ENCODE measurements at regions not wholly inside any gene's neighbourhood (a gene's known extent, or its start where the extent isn't known, plus 50 kb on each side); places are given as distances from the start of the nearest gene placed in this dataset.

DNA sequence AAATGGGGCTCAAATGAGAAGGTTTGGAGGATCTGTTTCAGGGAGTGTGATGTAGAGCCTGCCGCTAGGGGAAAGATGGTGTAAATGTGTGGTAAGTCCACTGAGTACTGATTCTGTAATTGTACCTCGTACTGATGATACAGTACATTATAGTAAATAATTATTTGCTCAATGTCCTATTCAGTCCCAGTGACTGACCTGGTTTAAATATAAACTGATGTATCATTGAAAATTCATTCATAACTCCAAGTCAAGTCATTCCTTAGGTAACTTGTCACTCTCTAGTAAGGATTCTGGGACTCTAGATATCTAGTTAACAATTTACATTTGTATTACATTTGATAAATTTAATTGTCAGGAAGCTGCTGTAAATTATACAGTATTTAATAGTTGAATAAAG lies 667.3 kb downstream of the DTWD2 start:
- intact Hi-C loops (cut with micrococcal nuclease), result no loop called here
- Histone ChIP-seq H4K20me1 (replicated peaks; ENCODE audit: control insufficient read depth, extremely low read depth, insufficient read depth, low read length) (no peaks in the 10 kb centered on the region), H3K9me3 (replicated peaks; ENCODE audit: control insufficient read depth, insufficient read depth, low read length) (no peaks in the 10 kb centered on the region), H2AFZ (ENCODE audit: low read depth, low read length) (no peak overlapping the region), H3K79me2 (ENCODE audit: control insufficient read depth, insufficient read depth, low read length) (no peaks in the 10 kb centered on the region), H3K27ac (ENCODE audit: insufficient read depth, low read depth, low read length) (no peak overlapping the region), H3K4me3 (replicated peaks in 1 of 3; ENCODE audit: insufficient read depth in 1 of 3, low read depth in 1 of 3, low read length in 3 of 3) (no peak overlapping the region), H3K9ac (replicated peaks; ENCODE audit: extremely low read depth, insufficient read depth, low read length) (no peak overlapping the region), H3K4me2 (ENCODE audit: insufficient read depth, low read length) (no peak overlapping the region), H3K9me1 (replicated peaks; ENCODE audit: control insufficient read depth, extremely low read depth, insufficient read depth, low read length) (no peaks in the 10 kb centered on the region), H3K27me3 (ENCODE audit: control insufficient read depth in 2 of 2, insufficient read depth in 2 of 2, low read length in 2 of 2) (no peaks in the 10 kb centered on the region), H3K36me3 (ENCODE audit: control insufficient read depth in 2 of 2, extremely low read depth in 1 of 2, insufficient read depth in 2 of 2, low read length in 2 of 2) (no peaks in the 10 kb centered on the region), H3K4me1 (ENCODE audit: control insufficient read depth, extremely low read depth, insufficient read depth, low read length) (no peaks in the 10 kb centered on the region)
- ChIA-PET POLR2A (no interaction called here), CTCF (no interaction called here)
- no TSS peak for BruUV-seq (replicated peaks)
- DNase-seq (ENCODE audit: low read depth, low spot score), result no peak
- no peak for FAIRE-seq
- TF ChIP-seq EZH2 (IDR thresholded peaks at IDR 0.05; ENCODE audit: borderline replicate concordance, low read depth, low read length, severe bottlenecking), result no peak
- no peak for TF ChIP-seq POLR2A (IDR thresholded peaks at IDR 0.05; ENCODE audit: low read depth, low read length)
- no peak for TF ChIP-seq GATA2 (IDR thresholded peaks at IDR 0.05; ENCODE audit: insufficient read depth, insufficient read length, low read depth, low read length)
- TF ChIP-seq, protein P1, sequence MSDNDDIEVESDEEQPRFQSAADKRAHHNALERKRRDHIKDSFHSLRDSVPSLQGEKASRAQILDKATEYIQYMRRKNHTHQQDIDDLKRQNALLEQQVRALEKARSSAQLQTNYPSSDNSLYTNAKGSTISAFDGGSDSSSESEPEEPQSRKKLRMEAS (IDR thresholded peaks at IDR 0.05; ENCODE audit: insufficient read depth, insufficient read length), result no peak
- no peak for TF ChIP-seq JUN (IDR thresholded peaks at IDR 0.05; ENCODE audit: borderline replicate concordance, insufficient read depth, insufficient read length, low read depth)
- TF ChIP-seq MYC (IDR thresholded peaks at IDR 0.05; ENCODE audit: low read depth, low read length), result no peak
- no peak for TF ChIP-seq FOS (IDR thresholded peaks at IDR 0.05; ENCODE audit: borderline replicate concordance, insufficient read depth, low read length)
- dilution Hi-C loops (cut with MboI; ENCODE audit: extremely low pct_ligation_motif_present, low sequenced_read_pairs), result no loop called here

DNA sequence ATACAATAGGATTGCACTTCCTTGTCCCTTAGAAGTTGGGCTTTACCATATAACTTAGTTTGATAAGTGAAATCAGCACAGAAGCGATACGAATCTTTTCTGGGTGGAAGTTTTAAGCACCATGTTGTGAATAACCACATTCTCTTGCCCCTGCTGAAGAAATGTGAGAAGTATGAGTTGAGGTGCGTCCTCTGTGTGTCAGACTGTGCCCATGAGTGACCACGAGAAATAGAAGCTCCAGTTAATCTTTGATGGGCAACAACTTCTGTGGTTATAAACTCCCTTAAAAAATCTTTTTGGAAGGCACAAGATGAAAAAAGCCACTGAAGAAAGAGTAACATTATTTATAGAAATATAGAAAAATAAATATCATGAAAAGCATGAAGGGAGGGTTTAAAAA lies 668.2 kb downstream of the DTWD2 start:
- no peak overlapping the region for H3K27ac ChIP-seq (ENCODE audit: insufficient read depth, low read depth, low read length)
- H3K9me1 ChIP-seq (replicated peaks; ENCODE audit: control insufficient read depth, extremely low read depth, insufficient read depth, low read length), result no peaks in the 10 kb centered on the region
- no peaks in the 10 kb centered on the region for H3K27me3 ChIP-seq (ENCODE audit: control insufficient read depth in 2 of 2, insufficient read depth in 2 of 2, low read length in 2 of 2)
- H3K9me3 ChIP-seq (replicated peaks; ENCODE audit: control insufficient read depth, insufficient read depth, low read length), result no peaks in the 10 kb centered on the region
- TF ChIP-seq POLR2AphosphoS5 (IDR thresholded peaks at IDR 0.05; ENCODE audit: insufficient read depth, low read depth, low read length) (no peak), JUN (IDR thresholded peaks at IDR 0.05; ENCODE audit: borderline replicate concordance, insufficient read depth, insufficient read length, low read depth) (no peak)
- TF ChIP-seq, protein P1 (IDR thresholded peaks at IDR 0.05; ENCODE audit: insufficient read depth, insufficient read length), result no peak
- CTCF ChIA-PET, result no interaction called here
- H2AFZ ChIP-seq (ENCODE audit: low read depth, low read length), result no peak overlapping the region
- H4K20me1 ChIP-seq (replicated peaks; ENCODE audit: control insufficient read depth, extremely low read depth, insufficient read depth, low read length), result no peaks in the 10 kb centered on the region
- DNase-seq (ENCODE audit: low read depth, low spot score) (no peak), FAIRE-seq (no peak)
- no peak overlapping the region for H3K4me2 ChIP-seq (ENCODE audit: insufficient read depth, low read length)
- no peak overlapping the region for H3K9ac ChIP-seq (replicated peaks; ENCODE audit: extremely low read depth, insufficient read depth, low read length)
- no peaks in the 10 kb centered on the region for H3K4me1 ChIP-seq (ENCODE audit: control insufficient read depth, extremely low read depth, insufficient read depth, low read length)
- H3K79me2 ChIP-seq (ENCODE audit: control insufficient read depth, insufficient read depth, low read length), result no peaks in the 10 kb centered on the region
- intact Hi-C loops (cut with micrococcal nuclease), result no loop called here
- POLR2A ChIA-PET, result no interaction called here
- no TSS peak for BruUV-seq (replicated peaks)
- H3K4me3 ChIP-seq (replicated peaks in 1 of 3; ENCODE audit: insufficient read depth in 1 of 3, low read depth in 1 of 3, low read length in 3 of 3), result no peak overlapping the region
- dilution Hi-C loops (cut with MboI; ENCODE audit: extremely low pct_ligation_motif_present, low sequenced_read_pairs), result no loop called here
- no peaks in the 10 kb centered on the region for H3K36me3 ChIP-seq (ENCODE audit: control insufficient read depth in 2 of 2, extremely low read depth in 1 of 2, insufficient read depth in 2 of 2, low read length in 2 of 2)
